HG03196 (cell line): ENCODE measurements at regions not wholly inside any gene's neighbourhood (a gene's known extent, or its start where the extent isn't known, plus 50 kb on each side); places are given as distances from the start of the nearest gene placed in this dataset.

Source experiments
- ATAC-seq: cut with Tn5 transposase; IDR thresholded peaks from one replicate; pipeline ENCODE4 v1.9.1; 2021; ENCODE audit not compliant: unreplicated experiment

- no peak for ATAC-seq
Observed at GRCh38 chr1:229190057-229190575, 80.8 kb upstream of the RAB4A start.

- ATAC-seq = no peak
Observed at GRCh38 chr1:229191066-229191674, 79.7 kb upstream of the RAB4A start.

- ATAC-seq = no peak
Observed at GRCh38 chr1:229192031-229192430, 78.9 kb upstream of the RAB4A start.

- ATAC-seq = no peak
Observed at GRCh38 chr1:229192853-229193252, 78.1 kb upstream of the RAB4A start.

GRCh38 chr1:229194096-229194495 is 76.8 kb upstream of the RAB4A start:
- no peak for ATAC-seq

- ATAC-seq = no peak
Observed at GRCh38 chr1:229195246-229195645, 75.7 kb upstream of the RAB4A start.

- ATAC-seq = no peak
Observed at GRCh38 chr1:229196404-229197264, 74.3 kb upstream of the RAB4A start.

GRCh38 chr1:229197265-229197585 is 73.7 kb upstream of the RAB4A start:
- ATAC-seq = no peak

GRCh38 chr1:229199261-229200243 is 71.4 kb upstream of the RAB4A start:
- no peak for ATAC-seq

GRCh38 chr1:229203030-229203751 is 67.7 kb upstream of the RAB4A start:
- no peak for ATAC-seq

- ATAC-seq = no peak
Observed at GRCh38 chr1:229203991-229204632, 66.8 kb upstream of the RAB4A start.

GRCh38 chr1:229204921-229205777 is 65.8 kb upstream of the RAB4A start:
- ATAC-seq = no peak

GRCh38 chr1:229205854-229206253 is 65.1 kb upstream of the RAB4A start:
- ATAC-seq = no peak

- ATAC-seq = no peak
Observed at GRCh38 chr1:229207916-229208315, 63.0 kb upstream of the RAB4A start.

- ATAC-seq = no peak
Observed at GRCh38 chr1:229208481-229208880, 62.4 kb upstream of the RAB4A start.

- ATAC-seq = no peak
Observed at GRCh38 chr1:229209386-229209785, 61.5 kb upstream of the RAB4A start.

- no peak for ATAC-seq
Observed at GRCh38 chr1:229209816-229210215, 61.1 kb upstream of the RAB4A start.

GRCh38 chr1:229210844-229211243 is 60.1 kb upstream of the RAB4A start:
- no peak for ATAC-seq

GRCh38 chr1:229213797-229214196 is 57.1 kb upstream of the RAB4A start:
- no peak for ATAC-seq
